Psoas muscle (tissue), 7 donors: ENCODE measurements at regions not wholly inside any gene's neighbourhood (a gene's known extent, or its start where the extent isn't known, plus 50 kb on each side); places are given as distances from the start of the nearest gene placed in this dataset.

ENCODE experiments used
- ATAC-seq, 4 donors: fragments of 200-7000 bp; cut with Tn5 transposase; one replicate each; pipeline ENCODE4 v1.9.1; 2020; ENCODE audit warnings: moderate library complexity in 3 of 4, mild to moderate bottlenecking in 2 of 4
- DNase-seq, 2 donors: peaks; one replicate each; pipeline ENCODE4 v3.0.0-alpha.2; 2020
- H3K27ac ChIP-seq: fragments of 200-600 bp; one replicate; pipeline ENCODE4 v1.8.0; 2022
- H3K27me3 ChIP-seq, 3 donors: fragments of 200-600 bp in 1 of 3; one replicate each; pipeline versions ENCODE4 v1.6.1 to v1.8.0; 2013 to 2022; ENCODE audit warnings: low read length in 2 of 3, mild to moderate bottlenecking in 2 of 3, moderate library complexity in 1 of 3; ENCODE audit not compliant: insufficient read depth in 3 of 3
- H3K36me3 ChIP-seq, 2 donors: fragments of 200-600 bp in 1 of 2; one replicate each; pipeline versions ENCODE4 v1.6.1 to v1.8.0; 2013 to 2022; ENCODE audit warnings: low read depth in 1 of 2, mild to moderate bottlenecking in 1 of 2, moderate library complexity in 1 of 2; ENCODE audit not compliant: insufficient read depth in 1 of 2
- H3K4me1 ChIP-seq: fragments of 200-600 bp; one replicate; pipeline ENCODE4 v1.8.0; 2022
- H3K4me3 ChIP-seq: fragments of 200-600 bp; one replicate; pipeline ENCODE4 v1.8.0; 2022; ENCODE audit warnings: mild to moderate bottlenecking
- H3K9me3 ChIP-seq: fragments of 200-600 bp; one replicate; pipeline ENCODE4 v1.8.0; 2022
- WGBS, 3 donors: extraction: QIAGEN DNeasy Blood & Tissue Kit; methylation state at CpG; one replicate each; pipeline versions ENCODE4 v1.1.6 to v1.1.7; 2013; 5-methylcytosine and 5-hydroxymethylcytosine counted together
- intact Hi-C, 2 donors: fragments of 100-400 bp; cut with DNase I; formaldehyde crosslinking; loops; one replicate each; pipeline versions ENCODE4 v1.11.0 to v1.14.2; 2022
- TF ChIP-seq, protein P1 (sequence below): fragments of 200-600 bp; IDR thresholded peaks from one replicate; pipeline ENCODE4 v1.8.0; 2022; ENCODE audit warnings: antibody characterized with exemption
- donor health status: healthy with polysubstance abuse.
- donor health status: DM: no; HTN: no; CAD: no; lungs with moderate emphysema.
- donor health status: Bipolar disorder and iron deficiency.
- donor health status: healthy.
- donor health status: DM: yes; HTN: yes; CAD: no.
- donor health status: DM: no; HTN: no; CAD: no.
- donor health status: DM: yes; HTN: yes; CAD: no.

- H3K27me3 ChIP-seq = peaks cover 0 to 68% (median 23%) of the 10 kb centered on the region in 3 donors
Measured at GRCh38 chr12:107847430-107847829, 72.9 kb downstream of the ASCL4 start.

DNA sequence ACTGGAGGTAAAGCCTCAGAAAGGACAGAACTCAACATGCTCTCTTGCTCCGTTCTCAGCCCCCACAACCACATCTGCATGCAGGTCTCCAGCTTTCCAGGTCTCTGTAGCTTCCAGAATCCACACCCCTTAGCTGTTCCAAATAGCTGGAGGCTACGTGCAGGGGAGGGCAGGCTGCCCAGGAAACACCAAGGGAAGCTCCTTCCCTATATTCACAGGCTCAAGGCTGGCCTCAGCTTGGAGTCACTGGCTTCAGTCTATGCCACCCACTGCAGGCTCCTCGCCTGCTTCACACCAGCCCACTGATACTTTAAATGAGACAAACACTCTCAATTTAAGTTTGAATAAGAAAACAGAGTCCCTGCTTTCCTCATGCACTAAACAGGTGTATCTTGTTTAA lies 73.3 kb downstream of the ASCL4 start:
- DNase-seq (no peak), ATAC-seq (no peak)
- no peaks in the 10 kb centered on the region for H3K36me3 ChIP-seq
- no peaks in the 10 kb centered on the region for H3K9me3 ChIP-seq
- H3K27ac ChIP-seq = no peak overlapping the region
- TF ChIP-seq, protein P1, sequence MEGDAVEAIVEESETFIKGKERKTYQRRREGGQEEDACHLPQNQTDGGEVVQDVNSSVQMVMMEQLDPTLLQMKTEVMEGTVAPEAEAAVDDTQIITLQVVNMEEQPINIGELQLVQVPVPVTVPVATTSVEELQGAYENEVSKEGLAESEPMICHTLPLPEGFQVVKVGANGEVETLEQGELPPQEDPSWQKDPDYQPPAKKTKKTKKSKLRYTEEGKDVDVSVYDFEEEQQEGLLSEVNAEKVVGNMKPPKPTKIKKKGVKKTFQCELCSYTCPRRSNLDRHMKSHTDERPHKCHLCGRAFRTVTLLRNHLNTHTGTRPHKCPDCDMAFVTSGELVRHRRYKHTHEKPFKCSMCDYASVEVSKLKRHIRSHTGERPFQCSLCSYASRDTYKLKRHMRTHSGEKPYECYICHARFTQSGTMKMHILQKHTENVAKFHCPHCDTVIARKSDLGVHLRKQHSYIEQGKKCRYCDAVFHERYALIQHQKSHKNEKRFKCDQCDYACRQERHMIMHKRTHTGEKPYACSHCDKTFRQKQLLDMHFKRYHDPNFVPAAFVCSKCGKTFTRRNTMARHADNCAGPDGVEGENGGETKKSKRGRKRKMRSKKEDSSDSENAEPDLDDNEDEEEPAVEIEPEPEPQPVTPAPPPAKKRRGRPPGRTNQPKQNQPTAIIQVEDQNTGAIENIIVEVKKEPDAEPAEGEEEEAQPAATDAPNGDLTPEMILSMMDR = no peak
- peaks cover 0 to 64% (median 23%) of the 10 kb centered on the region in 3 donors for H3K27me3 ChIP-seq
- H3K4me3 ChIP-seq = no peak overlapping the region
- WGBS, 3 donors = 30 to 40% (median 38%) methylated on average over 3 of the region's 3 CpGs
- no peaks in the 10 kb centered on the region for H3K4me1 ChIP-seq
- intact Hi-C loops = no loop called here

More at GRCh38 chr12:107847430-107847829, 72.9 kb downstream of the ASCL4 start:
- TF ChIP-seq, protein P1 = no peak
- Histone ChIP-seq H3K36me3 (no peaks in the 10 kb centered on the region), H3K27ac (no peak overlapping the region), H3K4me1 (no peaks in the 10 kb centered on the region), H3K4me3 (no peak overlapping the region), H3K9me3 (no peaks in the 10 kb centered on the region)
- no peak for DNase-seq
- ATAC-seq = no peak
- intact Hi-C loops = no loop called here
- WGBS, 3 donors = 60 to 76% (median 66%) methylated on average over 1 of the region's 1 CpG

- no peaks in the 10 kb centered on the region for H3K4me1 ChIP-seq
- DNase-seq = no peak
- 40 to 50% (median 45%) methylated on average over 3 of the region's 3 CpGs for WGBS, 3 donors
Measured at GRCh38 chr12:107853479-107853878, 79.0 kb downstream of the ASCL4 start.

DNA sequence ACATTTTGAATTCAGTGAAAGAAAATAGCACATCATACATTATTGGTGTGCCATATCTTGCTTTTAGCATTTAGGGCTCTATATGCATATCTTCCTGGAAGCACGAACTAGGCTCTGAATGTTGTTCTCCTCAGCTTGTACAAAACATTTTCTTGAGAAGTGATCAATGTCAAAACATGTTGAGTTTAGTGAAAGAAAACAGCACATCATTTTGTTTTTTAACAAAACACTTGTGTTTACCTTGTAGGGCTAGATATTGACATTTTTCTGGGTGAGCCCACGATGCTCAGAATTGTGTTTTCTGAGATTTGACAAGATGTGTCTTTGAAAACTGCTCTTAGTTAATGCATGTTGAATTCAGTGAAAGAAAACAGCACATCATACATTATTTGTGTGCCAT lies 81.0 kb downstream of the ASCL4 start:
- no peaks in the 10 kb centered on the region for H3K27me3 ChIP-seq
- DNase-seq = no peak

More at GRCh38 chr12:107853479-107853878, 79.0 kb downstream of the ASCL4 start:
- no peak for ATAC-seq
- Histone ChIP-seq H3K27me3 (peaks cover 0 to 12% (median 3%) of the 10 kb centered on the region in 3 donors), H3K9me3 (no peaks in the 10 kb centered on the region), H3K36me3 (no peaks in the 10 kb centered on the region), H3K27ac (no peak overlapping the region), H3K4me3 (no peak overlapping the region)
- TF ChIP-seq, protein P1 = no peak
- intact Hi-C loops = no loop called here

More for the DNA sequence above, 81.0 kb downstream of the ASCL4 start:
- Histone ChIP-seq H3K27ac (no peak overlapping the region), H3K4me1 (no peaks in the 10 kb centered on the region), H3K9me3 (no peaks in the 10 kb centered on the region), H3K36me3 (no peaks in the 10 kb centered on the region), H3K4me3 (no peak overlapping the region)
- WGBS, 3 donors = 60 to 68% (median 65%) methylated on average over 2 of the region's 2 CpGs
- no peak for ATAC-seq
- TF ChIP-seq, protein P1 = no peak
- intact Hi-C loops = no loop called here
